ENCODE measurements at regions not wholly inside any gene's neighbourhood (a gene's known extent, or its start where the extent isn't known, plus 50 kb on each side); places are given as distances from the start of the nearest gene placed in this dataset.
A peak's percentile ranks its signal among the peaks of the same experiment; 100 is the strongest.
"Not testable (repeated sequence)": the region's sequence is repeated elsewhere in the genome, so short reads cannot be mapped to it uniquely, and the experiment has no call there.

DNA sequence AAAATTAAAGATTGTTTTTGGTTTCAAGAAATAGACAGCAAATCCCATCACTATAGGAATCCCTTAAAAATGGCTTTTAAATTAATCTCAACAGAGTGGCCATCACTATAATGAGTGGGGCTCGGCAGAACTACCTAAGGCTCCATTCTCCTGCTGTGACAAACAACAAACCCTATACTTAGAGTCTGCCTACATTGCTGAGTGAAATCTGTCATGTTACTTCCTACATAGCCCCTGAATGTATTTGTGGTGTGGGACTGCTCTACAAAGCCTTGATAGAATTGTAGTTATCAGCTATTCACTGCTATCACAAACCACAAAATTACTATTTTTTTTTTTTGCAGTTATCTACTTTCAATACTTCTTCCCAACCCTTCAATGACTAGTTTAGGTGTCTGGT is 538.7 kb upstream of the ATXN7L3B start:
- Histone ChIP-seq H3K27me3 (replicated peaks) (no peaks in the 10 kb centered on the region), H3K4me3 (ENCODE audit: low read depth, low read length) (no peak overlapping the region), H3K27ac (no peak overlapping the region), H3K36me3 (replicated peaks) (no peaks in the 10 kb centered on the region)
- no peak for DNase-seq
- no peak for TF ChIP-seq CTCF (IDR thresholded peaks at IDR 0.05; ENCODE audit: low read depth, low read length, missing control alignments)
- in situ Hi-C loops (cut with HindIII; ENCODE audit: low pct_ligation_motif_present, low sequenced_read_pairs) = no loop called here

- no peak overlapping the region for H3K4me3 ChIP-seq (ENCODE audit: low read depth, low read length)
- DNase-seq = no peak
- H3K27me3 ChIP-seq (replicated peaks) = no peaks in the 10 kb centered on the region
- no peak for TF ChIP-seq CTCF (IDR thresholded peaks at IDR 0.05; ENCODE audit: low read depth, low read length, missing control alignments)
- H3K27ac ChIP-seq = no peak overlapping the region
- in situ Hi-C loops (cut with HindIII; ENCODE audit: low pct_ligation_motif_present, low sequenced_read_pairs) = no loop called here
- H3K36me3 ChIP-seq (replicated peaks) = no peaks in the 10 kb centered on the region
These were observed 522.5 kb upstream of the ATXN7L3B start for GRCh38 chr12:74015118-74015517.

DNA sequence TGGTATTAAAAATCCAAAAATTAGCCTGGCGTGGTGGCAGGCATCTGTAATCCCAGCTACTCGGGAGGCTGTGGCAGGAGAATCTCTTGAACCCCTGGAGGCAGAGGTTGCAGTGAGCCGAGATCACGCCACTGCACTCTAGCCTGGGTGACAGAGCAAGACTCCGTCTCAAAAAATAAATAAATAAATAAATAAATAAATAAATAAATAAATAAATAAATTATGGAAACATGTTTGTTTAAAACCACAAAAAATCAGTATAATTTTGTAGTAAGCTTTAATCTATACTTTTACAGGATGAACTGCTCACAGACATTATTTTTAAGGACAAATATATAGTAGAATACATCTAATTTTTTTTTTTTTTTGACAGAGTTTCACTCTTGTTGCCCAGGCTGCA is 521.3 kb upstream of the ATXN7L3B start:
- in situ Hi-C loops (cut with HindIII; ENCODE audit: low pct_ligation_motif_present, low sequenced_read_pairs); H3K36me3 ChIP-seq (replicated peaks); DNase-seq; H3K27ac ChIP-seq; H3K4me3 ChIP-seq (ENCODE audit: low read depth, low read length); H3K27me3 ChIP-seq (replicated peaks): not testable (repeated sequence)

DNA sequence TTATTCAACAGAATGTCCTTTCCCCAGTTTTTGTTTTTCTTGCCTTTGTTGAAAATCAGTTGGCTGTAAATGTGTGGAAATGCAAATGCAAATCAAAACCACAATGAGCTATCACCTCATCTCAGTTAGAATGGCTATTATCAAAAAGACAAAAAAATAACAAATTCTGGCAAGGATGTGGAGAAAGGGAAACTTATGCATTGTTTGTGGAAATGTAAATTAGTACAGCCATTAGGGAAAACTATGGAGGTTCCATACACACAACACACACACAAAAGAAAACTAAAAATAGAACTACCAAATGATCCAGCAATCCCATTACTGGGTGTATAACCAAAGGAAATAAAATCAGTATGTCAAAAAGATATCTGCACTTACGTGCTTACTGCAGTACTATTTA is 518.8 kb upstream of the ATXN7L3B start:
- DNase-seq = no peak
- H3K27ac ChIP-seq = no peak overlapping the region
- H3K36me3 ChIP-seq (replicated peaks) = no peaks in the 10 kb centered on the region
- TF ChIP-seq CTCF (IDR thresholded peaks at IDR 0.05; ENCODE audit: low read depth, low read length, missing control alignments) = no peak
- in situ Hi-C loops (cut with HindIII; ENCODE audit: low pct_ligation_motif_present, low sequenced_read_pairs) = no loop called here
- H3K27me3 ChIP-seq (replicated peaks) = no peaks in the 10 kb centered on the region
- no peak overlapping the region for H3K4me3 ChIP-seq (ENCODE audit: low read depth, low read length)

GRCh38 chr12:74021937-74022336 is 515.7 kb upstream of the ATXN7L3B start:
- in situ Hi-C loops (cut with HindIII; ENCODE audit: low pct_ligation_motif_present, low sequenced_read_pairs) = no loop called here
- Histone ChIP-seq H3K27me3 (replicated peaks) (no peaks in the 10 kb centered on the region), H3K4me3 (ENCODE audit: low read depth, low read length) (no peak overlapping the region), H3K27ac (no peak overlapping the region), H3K36me3 (replicated peaks) (no peaks in the 10 kb centered on the region)
- peak; percentile 90 for TF ChIP-seq CTCF (IDR thresholded peaks at IDR 0.05; ENCODE audit: low read depth, low read length, missing control alignments)
- peak; percentile 58 for DNase-seq

GRCh38 chr12:74031045-74031444 is 506.6 kb upstream of the ATXN7L3B start:
- DNase-seq = no peak
- Histone ChIP-seq H3K27me3 (replicated peaks) (no peaks in the 10 kb centered on the region), H3K27ac (no peak overlapping the region), H3K36me3 (replicated peaks) (no peaks in the 10 kb centered on the region), H3K4me3 (ENCODE audit: low read depth, low read length) (no peak overlapping the region)
- in situ Hi-C loops (cut with HindIII; ENCODE audit: low pct_ligation_motif_present, low sequenced_read_pairs) = no loop called here
- no peak for TF ChIP-seq CTCF (IDR thresholded peaks at IDR 0.05; ENCODE audit: low read depth, low read length, missing control alignments)

Data from brain microvascular endothelial cell (primary cell).